ENCODE measurements at regions not wholly inside any gene's neighbourhood (a gene's known extent, or its start where the extent isn't known, plus 50 kb on each side); places are given as distances from the start of the nearest gene placed in this dataset.

- H3K4me3 ChIP-seq, result no peak overlapping the region
- intact Hi-C loops (cut with DNase I), result no loop called here
- no peak overlapping the region for H3K27ac ChIP-seq
- no peaks in the 10 kb centered on the region for H3K27me3 ChIP-seq
- no peak for TF ChIP-seq POLR2A (IDR thresholded peaks at IDR 0.05)
- TF ChIP-seq, protein P1, sequence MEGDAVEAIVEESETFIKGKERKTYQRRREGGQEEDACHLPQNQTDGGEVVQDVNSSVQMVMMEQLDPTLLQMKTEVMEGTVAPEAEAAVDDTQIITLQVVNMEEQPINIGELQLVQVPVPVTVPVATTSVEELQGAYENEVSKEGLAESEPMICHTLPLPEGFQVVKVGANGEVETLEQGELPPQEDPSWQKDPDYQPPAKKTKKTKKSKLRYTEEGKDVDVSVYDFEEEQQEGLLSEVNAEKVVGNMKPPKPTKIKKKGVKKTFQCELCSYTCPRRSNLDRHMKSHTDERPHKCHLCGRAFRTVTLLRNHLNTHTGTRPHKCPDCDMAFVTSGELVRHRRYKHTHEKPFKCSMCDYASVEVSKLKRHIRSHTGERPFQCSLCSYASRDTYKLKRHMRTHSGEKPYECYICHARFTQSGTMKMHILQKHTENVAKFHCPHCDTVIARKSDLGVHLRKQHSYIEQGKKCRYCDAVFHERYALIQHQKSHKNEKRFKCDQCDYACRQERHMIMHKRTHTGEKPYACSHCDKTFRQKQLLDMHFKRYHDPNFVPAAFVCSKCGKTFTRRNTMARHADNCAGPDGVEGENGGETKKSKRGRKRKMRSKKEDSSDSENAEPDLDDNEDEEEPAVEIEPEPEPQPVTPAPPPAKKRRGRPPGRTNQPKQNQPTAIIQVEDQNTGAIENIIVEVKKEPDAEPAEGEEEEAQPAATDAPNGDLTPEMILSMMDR (IDR thresholded peaks at IDR 0.05), result no peak
- DNase-seq (no peak), ATAC-seq (no peak)
- 60 to 63% (median 61%) methylated on average over 3 of the region's 3 CpGs for WGBS, 4 donors
- H3K9me3 ChIP-seq, result peaks cover 0 to 14% (median 2%) of the 10 kb centered on the region in 12 donors
- H3K4me1 ChIP-seq, result no peaks in the 10 kb centered on the region
- H3K36me3 ChIP-seq, result no peaks in the 10 kb centered on the region
These were observed 716.5 kb upstream of the GRM3 start for GRCh38 chr7:85927226-85927625.

DNA sequence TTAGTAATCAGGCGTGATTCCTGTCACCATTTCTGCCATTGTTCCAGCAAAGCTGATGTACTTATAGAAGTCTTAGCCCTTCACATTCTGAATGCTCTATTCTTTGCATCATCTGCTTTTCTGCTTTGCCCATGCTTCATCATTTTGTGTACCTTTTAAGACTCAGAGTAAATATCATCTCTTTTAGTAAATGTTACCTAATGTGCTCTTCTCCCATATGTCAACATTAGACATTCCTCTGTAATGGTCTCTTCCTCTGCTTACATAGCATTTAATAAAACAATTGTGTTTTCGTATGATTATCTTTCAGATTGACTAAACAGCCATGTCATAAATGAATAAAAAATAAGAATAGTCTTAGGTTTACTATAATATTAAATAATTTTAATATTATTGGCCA lies 719.6 kb upstream of the GRM3 start:
- H3K36me3 ChIP-seq, result no peaks in the 10 kb centered on the region
- WGBS, 4 donors, result 66 to 81% (median 73%) methylated on average over 2 of the region's 2 CpGs
- H3K27ac ChIP-seq, result no peak overlapping the region
- H3K4me3 ChIP-seq, result no peak overlapping the region
- no peak for TF ChIP-seq POLR2A (IDR thresholded peaks at IDR 0.05)
- TF ChIP-seq, protein P1 (IDR thresholded peaks at IDR 0.05), result no peak
- H3K9me3 ChIP-seq, result no peaks in the 10 kb centered on the region
- H3K4me1 ChIP-seq, result no peaks in the 10 kb centered on the region
- ATAC-seq, result no peak
- H3K27me3 ChIP-seq, result no peaks in the 10 kb centered on the region
- intact Hi-C loops (cut with DNase I), result no loop called here
- no peak for DNase-seq

GRCh38 chr7:85916016-85916415 lies 727.7 kb upstream of the GRM3 start:
- H3K4me1 ChIP-seq, result no peaks in the 10 kb centered on the region
- intact Hi-C loops (cut with DNase I), result no loop called here

GRCh38 chr7:85914437-85914836 lies 727.6 kb upstream of the SEMA3D start:
- Histone ChIP-seq H3K9me3 (peaks cover 0 to 12% (median 0%) of the 10 kb centered on the region in 12 donors), H3K36me3 (no peaks in the 10 kb centered on the region), H3K27me3 (no peaks in the 10 kb centered on the region), H3K27ac (no peak overlapping the region), H3K4me1 (no peaks in the 10 kb centered on the region), H3K4me3 (no peak overlapping the region)
- intact Hi-C loops (cut with DNase I), result no loop called here
- WGBS, 4 donors, result 81 to 89% (median 85%) methylated on average over 2 of the region's 2 CpGs
- DNase-seq, result no peak
- ATAC-seq, result no peak
- TF ChIP-seq, protein P1 (IDR thresholded peaks at IDR 0.05), result no peak
- no peak for TF ChIP-seq POLR2A (IDR thresholded peaks at IDR 0.05)

More at GRCh38 chr7:85916016-85916415, 727.7 kb upstream of the GRM3 start:
- H3K9me3 ChIP-seq, result peaks cover 0 to 12% (median 0%) of the 10 kb centered on the region in 12 donors
- no peaks in the 10 kb centered on the region for H3K27me3 ChIP-seq
- no peak for ATAC-seq
- TF ChIP-seq, protein P1 (IDR thresholded peaks at IDR 0.05), result no peak
- TF ChIP-seq POLR2A (IDR thresholded peaks at IDR 0.05), result no peak
- no peak overlapping the region for H3K4me3 ChIP-seq
- DNase-seq, result no peak
- H3K27ac ChIP-seq, result no peak overlapping the region
- no peaks in the 10 kb centered on the region for H3K36me3 ChIP-seq

Measured in heart left ventricle (tissue), 16 donors.